ENCODE measurements at regions not wholly inside any gene's neighbourhood (a gene's known extent, or its start where the extent isn't known, plus 50 kb on each side); places are given as distances from the start of the nearest gene placed in this dataset.

- TF ChIP-seq, protein P1, sequence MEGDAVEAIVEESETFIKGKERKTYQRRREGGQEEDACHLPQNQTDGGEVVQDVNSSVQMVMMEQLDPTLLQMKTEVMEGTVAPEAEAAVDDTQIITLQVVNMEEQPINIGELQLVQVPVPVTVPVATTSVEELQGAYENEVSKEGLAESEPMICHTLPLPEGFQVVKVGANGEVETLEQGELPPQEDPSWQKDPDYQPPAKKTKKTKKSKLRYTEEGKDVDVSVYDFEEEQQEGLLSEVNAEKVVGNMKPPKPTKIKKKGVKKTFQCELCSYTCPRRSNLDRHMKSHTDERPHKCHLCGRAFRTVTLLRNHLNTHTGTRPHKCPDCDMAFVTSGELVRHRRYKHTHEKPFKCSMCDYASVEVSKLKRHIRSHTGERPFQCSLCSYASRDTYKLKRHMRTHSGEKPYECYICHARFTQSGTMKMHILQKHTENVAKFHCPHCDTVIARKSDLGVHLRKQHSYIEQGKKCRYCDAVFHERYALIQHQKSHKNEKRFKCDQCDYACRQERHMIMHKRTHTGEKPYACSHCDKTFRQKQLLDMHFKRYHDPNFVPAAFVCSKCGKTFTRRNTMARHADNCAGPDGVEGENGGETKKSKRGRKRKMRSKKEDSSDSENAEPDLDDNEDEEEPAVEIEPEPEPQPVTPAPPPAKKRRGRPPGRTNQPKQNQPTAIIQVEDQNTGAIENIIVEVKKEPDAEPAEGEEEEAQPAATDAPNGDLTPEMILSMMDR (IDR thresholded peaks at IDR 0.05; ENCODE audit: borderline replicate concordance) = no peak
- Histone ChIP-seq H3K36me3 (no peaks in the 10 kb centered on the region), H3K9me3 (replicated peaks) (peaks cover 22% of the 10 kb centered on the region), H3K4me1 (no peaks in the 10 kb centered on the region), H3K27me3 (ENCODE audit: low read depth) (no peaks in the 10 kb centered on the region), H3K27ac (replicated peaks) (no peak overlapping the region), H3K4me3 (no peak overlapping the region)
- intact Hi-C loops (cut with micrococcal nuclease) = no loop called here
- DNase-seq = no peak
Measured at GRCh38 chr11:39102236-39102635, 2357.2 kb downstream of the LRRC4C start.

- intact Hi-C loops (cut with micrococcal nuclease) = no loop called here
- Histone ChIP-seq H3K27me3 (ENCODE audit: low read depth) (no peaks in the 10 kb centered on the region), H3K36me3 (no peaks in the 10 kb centered on the region), H3K4me3 (no peak overlapping the region), H3K9me3 (replicated peaks) (peaks cover 9% of the 10 kb centered on the region), H3K4me1 (no peaks in the 10 kb centered on the region), H3K27ac (replicated peaks) (no peak overlapping the region)
- TF ChIP-seq, protein P1 (IDR thresholded peaks at IDR 0.05; ENCODE audit: borderline replicate concordance) = no peak
- DNase-seq = no peak
Measured at GRCh38 chr11:39078465-39078864, 2381.0 kb downstream of the LRRC4C start.

DNA sequence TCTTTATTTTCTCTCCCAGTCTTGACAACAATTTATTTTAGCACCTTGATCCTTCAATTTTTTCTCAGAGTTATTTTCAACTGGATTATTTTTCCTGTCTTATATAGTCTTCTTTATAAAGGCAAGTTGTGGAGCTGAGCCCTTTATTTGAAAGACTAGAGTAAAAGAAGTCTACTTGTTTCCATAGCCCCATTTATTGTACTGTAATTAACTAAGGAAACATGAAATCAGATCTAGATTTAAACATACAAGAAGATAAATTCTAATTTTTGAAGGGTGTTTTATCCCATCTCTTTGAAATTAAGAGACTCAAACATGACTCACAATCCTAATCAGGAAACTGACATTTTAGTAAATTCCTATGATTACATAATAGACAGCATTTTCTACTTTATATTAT lies 2421.8 kb downstream of the LRRC4C start:
- DNase-seq = no peak
- no peaks in the 10 kb centered on the region for H3K27me3 ChIP-seq (ENCODE audit: low read depth)

DNA sequence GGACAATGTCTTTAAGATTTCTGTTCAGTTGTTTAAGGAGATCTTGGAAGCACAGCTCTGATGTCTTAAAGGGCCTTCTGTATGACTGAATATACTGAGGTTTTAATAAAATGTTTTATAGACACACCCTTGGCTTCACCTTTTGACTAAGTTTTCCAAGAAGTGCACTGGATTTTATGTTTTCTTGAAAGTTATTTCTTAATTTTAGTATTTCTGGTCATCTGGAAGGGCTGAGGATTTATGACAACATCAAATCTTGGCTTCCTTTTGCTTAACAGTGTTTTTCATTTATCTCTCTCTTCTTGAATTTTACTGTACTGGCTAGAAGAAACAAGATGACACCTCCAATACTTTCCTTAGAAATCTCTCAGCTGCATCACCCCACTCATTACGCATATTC lies 2423.4 kb downstream of the LRRC4C start:
- DNase-seq = no peak
- H3K27me3 ChIP-seq (ENCODE audit: low read depth) = no peaks in the 10 kb centered on the region
- H3K27ac ChIP-seq (replicated peaks) = no peak overlapping the region
- H3K4me1 ChIP-seq = no peaks in the 10 kb centered on the region
- no peak overlapping the region for H3K4me3 ChIP-seq
- TF ChIP-seq, protein P1 (IDR thresholded peaks at IDR 0.05; ENCODE audit: borderline replicate concordance) = no peak
- H3K9me3 ChIP-seq (replicated peaks) = peaks cover 18% of the 10 kb centered on the region
- intact Hi-C loops (cut with micrococcal nuclease) = no loop called here
- H3K36me3 ChIP-seq = no peaks in the 10 kb centered on the region

More for the DNA sequence above, 2421.8 kb downstream of the LRRC4C start:
- Histone ChIP-seq H3K4me3 (no peak overlapping the region), H3K4me1 (no peaks in the 10 kb centered on the region), H3K9me3 (replicated peaks) (peaks cover 12% of the 10 kb centered on the region), H3K27ac (replicated peaks) (no peak overlapping the region), H3K36me3 (no peaks in the 10 kb centered on the region)
- TF ChIP-seq, protein P1 (IDR thresholded peaks at IDR 0.05; ENCODE audit: borderline replicate concordance) = no peak
- intact Hi-C loops (cut with micrococcal nuclease) = no loop called here

GRCh38 chr11:39021539-39021938 lies 2423.5 kb upstream of the RAG2 start:
- no peaks in the 10 kb centered on the region for H3K27me3 ChIP-seq (ENCODE audit: low read depth)
- no peak for DNase-seq
- H3K4me3 ChIP-seq = no peak overlapping the region
- no peaks in the 10 kb centered on the region for H3K36me3 ChIP-seq
- H3K4me1 ChIP-seq = no peaks in the 10 kb centered on the region
- no peaks in the 10 kb centered on the region for H3K9me3 ChIP-seq (replicated peaks)
- no peak overlapping the region for H3K27ac ChIP-seq (replicated peaks)
- intact Hi-C loops (cut with micrococcal nuclease) = no loop called here
- TF ChIP-seq, protein P1 (IDR thresholded peaks at IDR 0.05; ENCODE audit: borderline replicate concordance) = no peak

GRCh38 chr11:39011797-39012196 lies 2413.8 kb upstream of the RAG2 start:
- TF ChIP-seq, protein P1 (IDR thresholded peaks at IDR 0.05; ENCODE audit: borderline replicate concordance) = no peak
- no peak overlapping the region for H3K4me3 ChIP-seq
- H3K36me3 ChIP-seq = no peaks in the 10 kb centered on the region
- peaks cover 24% of the 10 kb centered on the region for H3K9me3 ChIP-seq (replicated peaks)
- H3K27ac ChIP-seq (replicated peaks) = no peak overlapping the region
- intact Hi-C loops (cut with micrococcal nuclease) = no loop called here
- no peaks in the 10 kb centered on the region for H3K4me1 ChIP-seq
- no peaks in the 10 kb centered on the region for H3K27me3 ChIP-seq (ENCODE audit: low read depth)
- no peak for DNase-seq

All from left ventricle myocardium inferior (tissue), 1 donor.